ENCODE measurements at regions not wholly inside any gene's neighbourhood (a gene's known extent, or its start where the extent isn't known, plus 50 kb on each side); places are given as distances from the start of the nearest gene placed in this dataset.

DNA sequence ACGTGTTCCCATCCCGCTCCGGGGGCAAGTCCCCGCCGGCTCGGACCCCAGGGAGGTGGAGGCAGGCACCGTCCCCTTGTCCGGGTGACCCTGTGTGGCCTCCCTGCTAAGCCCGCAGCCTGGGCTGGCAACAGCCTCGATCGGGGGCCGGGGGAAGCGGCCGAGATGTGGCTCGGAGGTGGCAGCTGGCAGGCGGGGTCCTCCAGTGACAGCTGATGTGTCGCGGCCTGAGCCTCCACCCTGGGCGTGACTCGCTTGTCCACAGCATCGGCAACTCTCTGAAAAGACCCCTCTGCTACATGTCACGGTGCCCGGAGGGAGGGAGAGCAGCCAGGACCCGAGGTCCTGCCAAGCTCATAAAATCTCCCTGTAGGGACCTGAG lies 124.8 kb upstream of the IRX4 start:
- no peak overlapping the region for H3K4me2 ChIP-seq (ENCODE audit: low read length)
- no peaks in the 10 kb centered on the region for H3K27me3 ChIP-seq (ENCODE audit: insufficient read depth, low read depth, low read length)
- H3K9me3 ChIP-seq (ENCODE audit: low read length) = no peaks in the 10 kb centered on the region
- no peak overlapping the region for H3K27ac ChIP-seq (ENCODE audit: low read length)
- no peak overlapping the region for H2AFZ ChIP-seq (ENCODE audit: low read depth, low read length)
- no peak for TF ChIP-seq TAF1 (IDR thresholded peaks at IDR 0.05; ENCODE audit: low read depth)
- no peak for TF ChIP-seq EP300 (conservative IDR thresholded peaks at IDR 0.05; ENCODE audit: poor library complexity, severe bottlenecking)
- TF ChIP-seq CTCF (IDR thresholded peaks at IDR 0.05; ENCODE audit: poor library complexity, severe bottlenecking) = no peak
- TF ChIP-seq SMC3 (conservative IDR thresholded peaks at IDR 0.05; ENCODE audit: poor library complexity) = no peak
- TF ChIP-seq MXI1 (conservative IDR thresholded peaks at IDR 0.05; ENCODE audit: poor library complexity, severe bottlenecking) = no peak
- TF ChIP-seq EZH2 (IDR thresholded peaks at IDR 0.05; ENCODE audit: borderline replicate concordance, insufficient read depth, low read length, poor library complexity, severe bottlenecking) = no peak
- no peak for TF ChIP-seq REST (IDR thresholded peaks at IDR 0.05; ENCODE audit: borderline replicate concordance)
- TF ChIP-seq POLR2AphosphoS5 (IDR thresholded peaks at IDR 0.05) = no peak
- no peak for TF ChIP-seq RAD21 (conservative IDR thresholded peaks at IDR 0.05)
- H3K9ac ChIP-seq (ENCODE audit: low read length) = no peak overlapping the region
- no peaks in the 10 kb centered on the region for H4K20me1 ChIP-seq (ENCODE audit: insufficient read depth)
- no peaks in the 10 kb centered on the region for H3K79me2 ChIP-seq (replicated peaks; ENCODE audit: insufficient read depth, low read length)
- no peaks in the 10 kb centered on the region for H3F3A ChIP-seq (ENCODE audit: insufficient read depth, low read length, poor library complexity, severe bottlenecking)
- no peak overlapping the region for H3K4me3 ChIP-seq (ENCODE audit: low read length)
- H3K9me2 ChIP-seq (ENCODE audit: insufficient read depth, low read length) = no peaks in the 10 kb centered on the region
- no peaks in the 10 kb centered on the region for H3K36me3 ChIP-seq (ENCODE audit: insufficient read depth, low read length)

DNA sequence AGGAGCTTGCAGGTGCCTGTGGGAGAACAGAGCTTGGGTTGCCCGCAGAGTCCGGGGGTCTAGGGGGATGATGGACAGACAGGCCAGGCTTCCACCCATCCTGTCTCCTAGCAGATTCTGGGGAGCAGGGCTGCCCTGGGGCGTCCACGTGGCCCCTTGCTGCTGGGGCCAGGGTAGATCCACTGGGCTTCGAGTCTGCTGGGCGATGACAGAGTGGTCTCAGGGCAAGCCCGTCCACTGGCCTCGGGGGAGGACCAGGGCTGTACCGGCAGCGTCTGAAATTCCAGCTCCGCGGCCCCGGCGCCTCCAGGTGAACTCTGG lies 124.2 kb upstream of the IRX4 start:
- Histone ChIP-seq H3K27ac (ENCODE audit: low read length) (no peak overlapping the region), H3K36me3 (ENCODE audit: insufficient read depth, low read length) (no peaks in the 10 kb centered on the region), H2AFZ (ENCODE audit: low read depth, low read length) (no peak overlapping the region), H3K9me3 (ENCODE audit: low read length) (no peaks in the 10 kb centered on the region), H3K9me2 (ENCODE audit: insufficient read depth, low read length) (no peaks in the 10 kb centered on the region), H3K79me2 (replicated peaks; ENCODE audit: insufficient read depth, low read length) (no peaks in the 10 kb centered on the region), H4K20me1 (ENCODE audit: insufficient read depth) (no peaks in the 10 kb centered on the region), H3K4me3 (ENCODE audit: low read length) (no peak overlapping the region), H3F3A (ENCODE audit: insufficient read depth, low read length, poor library complexity, severe bottlenecking) (no peaks in the 10 kb centered on the region), H3K9ac (ENCODE audit: low read length) (no peak overlapping the region), H3K27me3 (ENCODE audit: insufficient read depth, low read depth, low read length) (no peaks in the 10 kb centered on the region), H3K4me2 (ENCODE audit: low read length) (no peak overlapping the region)
- TF ChIP-seq MXI1 (conservative IDR thresholded peaks at IDR 0.05; ENCODE audit: poor library complexity, severe bottlenecking) (no peak), TAF1 (IDR thresholded peaks at IDR 0.05; ENCODE audit: low read depth) (no peak), REST (IDR thresholded peaks at IDR 0.05; ENCODE audit: borderline replicate concordance) (no peak), EP300 (conservative IDR thresholded peaks at IDR 0.05; ENCODE audit: poor library complexity, severe bottlenecking) (no peak), CTCF (IDR thresholded peaks at IDR 0.05; ENCODE audit: poor library complexity, severe bottlenecking) (no peak), SMC3 (conservative IDR thresholded peaks at IDR 0.05; ENCODE audit: poor library complexity) (no peak), POLR2AphosphoS5 (IDR thresholded peaks at IDR 0.05) (no peak), RAD21 (conservative IDR thresholded peaks at IDR 0.05) (no peak), EZH2 (IDR thresholded peaks at IDR 0.05; ENCODE audit: borderline replicate concordance, insufficient read depth, low read length, poor library complexity, severe bottlenecking) (no peak)

Measured in neural cell (in vitro differentiated cells).